Epithelial cell of esophagus (primary cell): ENCODE measurements at regions not wholly inside any gene's neighbourhood (a gene's known extent, or its start where the extent isn't known, plus 50 kb on each side); places are given as distances from the start of the nearest gene placed in this dataset.

Source experiments
- DNase-seq: peaks from one replicate; pipeline ENCODE4 v3.0.0; 2010; ENCODE audit warnings: low read depth
- H3K4me3 ChIP-seq: 2 replicates; pipeline ENCODE4 v1.5.1; 2011; ENCODE audit warnings: mild to moderate bottlenecking, low read length, control low read depth
- TF ChIP-seq, protein P1 (sequence below): IDR thresholded peaks from 2 replicates; pipeline ENCODE4 v1.5.1; 2011; ENCODE audit warnings: low read depth, mild to moderate bottlenecking, low read length, control low read depth, inconsistent platforms; ENCODE audit not compliant: insufficient read depth; ENCODE audit errors: missing control alignments

DNA sequence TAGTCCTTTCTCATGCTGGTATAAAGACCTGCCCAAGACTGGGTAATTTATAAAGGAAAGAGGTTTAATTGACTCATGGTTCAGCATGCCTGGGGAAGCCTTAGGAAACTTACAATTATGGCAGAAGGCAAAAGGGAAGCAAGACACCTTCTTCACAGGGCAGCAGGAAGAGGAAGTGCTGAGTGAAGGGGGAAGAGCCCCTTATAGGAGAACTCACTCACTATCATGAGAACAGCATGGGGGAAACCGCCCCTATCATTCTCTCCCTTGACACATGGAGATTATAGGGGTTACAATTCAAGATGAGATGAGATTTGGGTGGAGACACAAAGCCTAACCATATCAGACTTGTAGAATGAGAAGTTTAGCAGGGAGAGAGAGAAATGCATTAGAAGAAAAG lies 373.3 kb upstream of the DIAPH2 start:
- TF ChIP-seq, protein P1, sequence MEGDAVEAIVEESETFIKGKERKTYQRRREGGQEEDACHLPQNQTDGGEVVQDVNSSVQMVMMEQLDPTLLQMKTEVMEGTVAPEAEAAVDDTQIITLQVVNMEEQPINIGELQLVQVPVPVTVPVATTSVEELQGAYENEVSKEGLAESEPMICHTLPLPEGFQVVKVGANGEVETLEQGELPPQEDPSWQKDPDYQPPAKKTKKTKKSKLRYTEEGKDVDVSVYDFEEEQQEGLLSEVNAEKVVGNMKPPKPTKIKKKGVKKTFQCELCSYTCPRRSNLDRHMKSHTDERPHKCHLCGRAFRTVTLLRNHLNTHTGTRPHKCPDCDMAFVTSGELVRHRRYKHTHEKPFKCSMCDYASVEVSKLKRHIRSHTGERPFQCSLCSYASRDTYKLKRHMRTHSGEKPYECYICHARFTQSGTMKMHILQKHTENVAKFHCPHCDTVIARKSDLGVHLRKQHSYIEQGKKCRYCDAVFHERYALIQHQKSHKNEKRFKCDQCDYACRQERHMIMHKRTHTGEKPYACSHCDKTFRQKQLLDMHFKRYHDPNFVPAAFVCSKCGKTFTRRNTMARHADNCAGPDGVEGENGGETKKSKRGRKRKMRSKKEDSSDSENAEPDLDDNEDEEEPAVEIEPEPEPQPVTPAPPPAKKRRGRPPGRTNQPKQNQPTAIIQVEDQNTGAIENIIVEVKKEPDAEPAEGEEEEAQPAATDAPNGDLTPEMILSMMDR = no peak
- DNase-seq = no peak
- no peak overlapping the region for H3K4me3 ChIP-seq

GRCh38 chrX:96314985-96315384 lies 369.7 kb upstream of the DIAPH2 start:
- DNase-seq = peak; percentile 66
- H3K4me3 ChIP-seq = no peak overlapping the region
- TF ChIP-seq, protein P1 = no peak

GRCh38 chrX:96361844-96362243 lies 322.8 kb upstream of the DIAPH2 start:
- no peak overlapping the region for H3K4me3 ChIP-seq
- peak; percentile 65 for DNase-seq
- TF ChIP-seq, protein P1 = no peak

GRCh38 chrX:96372313-96373046 lies 312.2 kb upstream of the DIAPH2 start:
- peak; percentile 45 for DNase-seq
- TF ChIP-seq, protein P1 = peak; percentile 71
- no peak overlapping the region for H3K4me3 ChIP-seq

DNA sequence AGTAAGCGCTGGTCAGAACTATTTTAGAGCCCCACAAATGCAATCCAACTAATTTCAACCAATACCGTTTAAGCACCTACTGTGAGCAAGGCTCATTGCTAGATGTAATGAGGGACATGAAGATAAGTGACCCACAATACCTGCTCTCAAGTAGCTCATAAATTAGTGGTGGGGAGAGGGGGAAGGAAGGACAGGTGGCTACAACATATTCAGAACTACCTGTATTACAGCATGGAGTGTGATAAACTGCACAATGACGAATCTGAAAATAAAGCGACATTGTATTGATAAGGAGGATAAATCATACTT lies 311.6 kb upstream of the DIAPH2 start:
- TF ChIP-seq, protein P1 = no peak
- H3K4me3 ChIP-seq = no peak overlapping the region

DNA sequence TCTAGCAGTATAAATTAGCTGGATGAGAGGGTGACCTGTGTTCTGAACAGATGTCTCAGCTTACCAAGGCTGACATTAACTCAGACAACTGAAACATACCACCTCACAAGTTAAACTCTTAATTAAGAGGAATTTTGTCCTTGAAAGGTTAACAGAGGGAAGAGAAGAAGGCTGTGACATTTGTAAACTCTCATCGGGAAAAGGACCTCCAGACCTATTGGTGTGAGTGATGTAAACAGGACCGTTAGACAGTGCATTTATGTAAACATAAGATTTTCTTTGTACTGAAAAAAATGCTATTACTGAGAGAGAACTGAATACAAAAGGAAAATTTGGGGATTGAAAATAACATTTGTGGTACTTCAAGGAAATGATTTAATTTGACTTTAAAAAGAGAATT lies 308.4 kb upstream of the DIAPH2 start:
- DNase-seq = no peak
- TF ChIP-seq, protein P1 = no peak
- H3K4me3 ChIP-seq = no peak overlapping the region

More for the DNA sequence above, 311.6 kb upstream of the DIAPH2 start:
- DNase-seq = no peak

DNA sequence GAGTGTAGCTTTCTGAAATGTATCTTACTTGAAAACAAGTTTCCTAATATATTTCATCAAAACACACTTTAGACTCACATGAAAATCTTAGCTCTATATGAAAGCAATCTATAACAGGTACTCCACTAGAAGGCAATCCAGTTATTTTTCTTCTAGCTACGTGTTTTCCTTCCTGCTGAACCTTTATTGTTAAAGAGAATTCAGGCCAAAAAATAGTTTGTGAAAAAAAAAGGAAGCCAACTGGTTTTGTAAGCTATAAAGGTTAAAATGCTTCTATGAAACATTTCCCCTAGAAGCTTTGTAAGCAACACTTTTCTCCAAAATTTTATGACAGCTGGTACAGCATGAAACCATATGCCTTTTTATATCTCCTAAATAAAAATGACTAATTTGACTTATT lies 304.7 kb upstream of the DIAPH2 start:
- no peak overlapping the region for H3K4me3 ChIP-seq
- TF ChIP-seq, protein P1 = no peak
- DNase-seq = no peak
